Neural crest cell (in vitro differentiated cells): ENCODE measurements at regions not wholly inside any gene's neighbourhood (a gene's known extent, or its start where the extent isn't known, plus 50 kb on each side); places are given as distances from the start of the nearest gene placed in this dataset.

Experiments used
- DNase-seq: peaks from one replicate; pipeline ENCODE4 v3.0.0; 2021; ENCODE audit warnings: low read depth, mixed read lengths, low spot score
- H3K27ac Mint-ChIP-seq: one replicate; pipeline ENCODE4 v1.8.0; 2021; ENCODE audit warnings: mild to moderate bottlenecking, mixed read lengths; ENCODE audit not compliant: unreplicated experiment
- H3K27me3 Mint-ChIP-seq: 2 replicates; pipeline ENCODE4 v1.8.0; 2021; ENCODE audit warnings: low read depth, mild to moderate bottlenecking, mixed read lengths
- H3K36me3 Mint-ChIP-seq: 2 replicates; pipeline ENCODE4 v1.8.0; 2021; ENCODE audit warnings: low read depth, mild to moderate bottlenecking, mixed read lengths
- H3K4me1 Mint-ChIP-seq: 2 replicates; pipeline ENCODE4 v1.8.0; 2021; ENCODE audit warnings: mixed read lengths
- H3K4me3 Mint-ChIP-seq: one replicate; pipeline ENCODE4 v1.8.0; 2021; ENCODE audit warnings: mild to moderate bottlenecking, mixed read lengths
- H3K9me3 Mint-ChIP-seq: 2 replicates; pipeline ENCODE4 v1.8.0; 2021; ENCODE audit warnings: mixed read lengths
- TF ChIP-seq, protein P1 (sequence below): fragments of 200-600 bp; sonication (generic); conservative IDR thresholded peaks from 2 replicates; pipeline ENCODE4 v1.5.0; 2021; ENCODE audit warnings: antibody characterized with exemption, mild to moderate bottlenecking

DNA sequence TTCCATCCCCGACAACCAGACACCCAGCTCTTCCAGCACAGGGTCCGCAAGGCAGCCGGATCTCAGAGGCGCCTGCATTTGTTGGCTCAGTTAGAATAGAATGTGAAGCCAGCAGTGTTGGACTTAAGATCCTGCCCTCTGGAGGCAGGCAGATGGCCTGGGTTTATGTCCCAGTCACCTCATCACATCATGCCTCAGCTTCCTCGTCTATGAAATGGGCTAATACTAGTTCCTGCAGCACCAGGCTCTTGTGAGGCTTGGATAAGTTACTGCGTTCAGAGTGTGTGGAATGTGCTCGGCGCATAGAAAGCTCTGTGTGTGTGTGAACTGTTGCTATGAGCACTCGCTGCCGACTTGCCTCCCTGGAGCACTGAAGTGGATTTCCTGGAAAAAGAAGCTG is 202.5 kb upstream of the GPR26 start:
- no peaks in the 10 kb centered on the region for H3K9me3 Mint-ChIP-seq
- no peak overlapping the region for H3K4me3 Mint-ChIP-seq
- H3K4me1 Mint-ChIP-seq = peaks cover 10% of the 10 kb centered on the region
- no peak overlapping the region for H3K27ac Mint-ChIP-seq
- TF ChIP-seq, protein P1, sequence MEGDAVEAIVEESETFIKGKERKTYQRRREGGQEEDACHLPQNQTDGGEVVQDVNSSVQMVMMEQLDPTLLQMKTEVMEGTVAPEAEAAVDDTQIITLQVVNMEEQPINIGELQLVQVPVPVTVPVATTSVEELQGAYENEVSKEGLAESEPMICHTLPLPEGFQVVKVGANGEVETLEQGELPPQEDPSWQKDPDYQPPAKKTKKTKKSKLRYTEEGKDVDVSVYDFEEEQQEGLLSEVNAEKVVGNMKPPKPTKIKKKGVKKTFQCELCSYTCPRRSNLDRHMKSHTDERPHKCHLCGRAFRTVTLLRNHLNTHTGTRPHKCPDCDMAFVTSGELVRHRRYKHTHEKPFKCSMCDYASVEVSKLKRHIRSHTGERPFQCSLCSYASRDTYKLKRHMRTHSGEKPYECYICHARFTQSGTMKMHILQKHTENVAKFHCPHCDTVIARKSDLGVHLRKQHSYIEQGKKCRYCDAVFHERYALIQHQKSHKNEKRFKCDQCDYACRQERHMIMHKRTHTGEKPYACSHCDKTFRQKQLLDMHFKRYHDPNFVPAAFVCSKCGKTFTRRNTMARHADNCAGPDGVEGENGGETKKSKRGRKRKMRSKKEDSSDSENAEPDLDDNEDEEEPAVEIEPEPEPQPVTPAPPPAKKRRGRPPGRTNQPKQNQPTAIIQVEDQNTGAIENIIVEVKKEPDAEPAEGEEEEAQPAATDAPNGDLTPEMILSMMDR = no peak
- no peaks in the 10 kb centered on the region for H3K27me3 Mint-ChIP-seq
- DNase-seq = no peak
- H3K36me3 Mint-ChIP-seq = no peaks in the 10 kb centered on the region

DNA sequence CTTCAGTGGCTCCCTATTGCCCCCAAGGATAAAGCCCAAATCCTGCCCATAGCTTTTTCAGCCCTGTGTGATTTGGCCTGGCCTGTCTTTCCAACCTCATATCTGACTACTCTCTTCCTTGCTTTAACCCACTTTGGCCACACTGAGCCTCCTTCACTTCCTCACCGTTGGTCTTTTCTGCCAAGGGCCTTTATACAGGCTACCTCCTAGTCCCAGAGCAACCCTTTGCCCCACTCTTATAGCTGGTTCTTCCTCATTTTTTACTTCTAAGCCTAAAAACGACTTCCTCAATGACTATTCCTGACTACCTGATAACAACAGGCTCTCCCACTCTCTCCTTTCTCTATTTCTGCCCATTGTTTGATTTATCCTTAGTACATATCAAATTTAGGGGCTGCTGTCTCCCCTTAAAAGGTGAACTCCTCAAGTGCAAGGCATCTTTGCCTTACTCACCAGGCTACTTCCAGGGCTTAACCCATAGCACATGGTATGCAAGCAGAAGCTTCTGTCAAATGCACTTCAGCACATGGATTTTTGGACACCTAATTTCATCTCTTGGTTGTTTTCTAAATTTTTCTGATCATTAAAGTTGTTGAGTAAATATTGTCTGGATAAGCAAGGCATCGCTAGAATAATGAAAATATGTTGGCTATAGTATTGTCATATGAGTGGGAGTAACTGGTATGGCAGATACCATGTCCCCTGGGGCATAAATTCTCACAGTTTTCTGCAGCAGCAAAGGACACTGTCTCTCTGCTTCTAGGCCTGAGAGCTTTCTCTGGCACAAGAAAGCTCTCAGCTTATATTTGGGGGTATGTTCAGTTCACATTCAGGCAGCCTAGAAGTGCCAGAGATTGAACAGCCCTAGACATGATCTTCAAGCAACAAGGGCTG is 201.5 kb upstream of the GPR26 start:
- H3K27me3 Mint-ChIP-seq = no peaks in the 10 kb centered on the region
- H3K4me3 Mint-ChIP-seq = no peak overlapping the region
- H3K36me3 Mint-ChIP-seq = no peaks in the 10 kb centered on the region
- H3K9me3 Mint-ChIP-seq = no peaks in the 10 kb centered on the region
- no peak overlapping the region for H3K27ac Mint-ChIP-seq
- TF ChIP-seq, protein P1 = no peak
- no peak for DNase-seq
- H3K4me1 Mint-ChIP-seq = peaks cover 10% of the 10 kb centered on the region

DNA sequence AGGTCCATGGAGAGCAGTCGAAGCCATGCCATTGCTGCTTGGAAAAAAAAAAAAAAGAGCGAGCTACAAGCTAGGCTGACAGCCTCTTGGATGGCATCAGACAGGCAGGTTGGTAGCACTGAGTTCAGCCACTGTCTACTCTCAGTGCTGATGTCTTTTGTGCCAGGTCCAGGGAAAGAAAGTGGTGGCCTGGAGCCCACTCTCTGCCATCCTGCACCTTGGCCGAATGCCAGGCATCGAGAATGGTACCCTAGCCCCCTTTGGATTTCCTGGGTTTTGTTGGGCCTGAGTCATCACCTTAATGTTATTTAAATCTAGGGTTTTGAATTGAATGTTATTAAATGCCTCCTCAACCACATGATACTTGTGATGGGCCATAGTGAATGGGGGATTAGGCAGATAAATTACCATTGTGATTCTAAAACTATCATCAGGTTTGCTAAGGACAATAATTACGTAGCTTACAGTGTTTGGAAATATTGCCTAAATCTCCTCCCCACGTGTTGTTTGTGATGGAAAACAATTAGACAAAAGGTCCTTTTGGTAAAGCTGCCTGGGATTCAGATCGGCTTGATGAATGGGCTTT is 195.7 kb upstream of the GPR26 start:
- peaks cover 21% of the 10 kb centered on the region for H3K4me1 Mint-ChIP-seq
- no peak overlapping the region for H3K4me3 Mint-ChIP-seq
- no peak overlapping the region for H3K27ac Mint-ChIP-seq
- H3K9me3 Mint-ChIP-seq = no peaks in the 10 kb centered on the region
- no peaks in the 10 kb centered on the region for H3K36me3 Mint-ChIP-seq
- DNase-seq = no peak
- TF ChIP-seq, protein P1 = no peak
- H3K27me3 Mint-ChIP-seq = peaks cover 7% of the 10 kb centered on the region

DNA sequence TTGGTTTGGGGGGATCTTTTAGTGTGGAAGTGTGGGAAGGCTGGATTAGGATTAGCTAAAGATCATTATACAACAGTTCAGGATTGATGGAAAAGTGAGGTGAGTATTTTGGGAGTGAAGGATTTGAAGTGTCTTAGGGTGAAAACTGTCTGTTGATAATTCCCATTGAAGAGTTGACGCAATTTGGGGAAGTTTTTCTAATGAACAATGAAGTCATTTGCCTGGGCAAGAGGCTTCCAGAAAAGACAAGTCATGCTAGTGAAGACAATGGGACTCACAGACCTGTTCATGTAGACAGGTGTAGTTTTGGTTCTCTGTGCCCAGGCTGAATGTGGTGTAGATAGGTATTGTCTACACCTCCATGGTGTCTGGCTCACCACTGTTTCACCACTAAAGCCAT is 194.3 kb upstream of the GPR26 start:
- Mint-ChIP-seq H3K4me3 (no peak overlapping the region), H3K27me3 (peaks cover 14% of the 10 kb centered on the region), H3K9me3 (no peaks in the 10 kb centered on the region), H3K27ac (no peak overlapping the region), H3K4me1 (peaks cover 21% of the 10 kb centered on the region), H3K36me3 (no peaks in the 10 kb centered on the region)
- DNase-seq = no peak
- TF ChIP-seq, protein P1 = no peak

DNA sequence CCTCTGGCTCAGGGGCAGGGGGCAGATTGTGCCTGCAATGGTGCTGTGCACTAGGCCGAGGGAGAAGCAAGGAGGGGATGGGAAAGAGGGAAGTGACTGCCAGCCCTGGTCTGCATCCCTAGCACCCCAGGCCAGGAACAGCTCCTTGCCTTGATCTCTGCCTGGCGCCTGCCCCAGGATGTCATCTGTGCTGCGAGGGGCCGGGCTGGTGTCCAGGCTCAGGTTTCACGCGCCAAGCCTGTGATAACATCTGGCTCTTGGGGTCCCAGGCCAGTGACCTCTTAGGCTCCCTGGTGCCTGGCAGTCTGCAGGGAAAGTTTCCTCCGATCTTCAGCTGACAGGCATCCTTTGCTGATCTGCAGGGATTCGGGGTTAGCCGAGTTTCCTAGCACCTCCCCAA is 193.5 kb upstream of the GPR26 start:
- TF ChIP-seq, protein P1 = no peak
- no peaks in the 10 kb centered on the region for H3K36me3 Mint-ChIP-seq
- no peak overlapping the region for H3K27ac Mint-ChIP-seq
- H3K27me3 Mint-ChIP-seq = peaks cover 14% of the 10 kb centered on the region
- H3K4me3 Mint-ChIP-seq = no peak overlapping the region
- H3K9me3 Mint-ChIP-seq = no peaks in the 10 kb centered on the region
- H3K4me1 Mint-ChIP-seq = peaks cover 21% of the 10 kb centered on the region
- no peak for DNase-seq
